HEK293T (cell line): ENCODE measurements at regions not wholly inside any gene's neighbourhood (a gene's known extent, or its start where the extent isn't known, plus 50 kb on each side); places are given as distances from the start of the nearest gene placed in this dataset.
"Not testable (repeated sequence)": the region's sequence is repeated elsewhere in the genome, so short reads cannot be mapped to it uniquely, and the experiment has no call there.

ENCODE experiments used
- ARNT ChIP-seq: fragments of 450-650 bp; IDR thresholded peaks from 2 replicates; pipeline ENCODE4 v1.6.1; 2017; ENCODE audit warnings: mild to moderate bottlenecking
- CTBP1 ChIP-seq: fragments of 450-650 bp; IDR thresholded peaks from 2 replicates; pipeline ENCODE4 v1.6.1; 2016; ENCODE audit warnings: borderline replicate concordance
- HDGF ChIP-seq: fragments of 450-650 bp; IDR thresholded peaks from 2 replicates; pipeline ENCODE4 v1.6.1; 2017; ENCODE audit warnings: antibody characterized with exemption, borderline replicate concordance
- SUZ12 ChIP-seq: fragments of 450-650 bp; IDR thresholded peaks from 2 replicates; pipeline ENCODE4 v1.6.1; 2016; ENCODE audit warnings: mild to moderate bottlenecking

- TF ChIP-seq HDGF, SUZ12, ARNT, CTBP1: not testable (repeated sequence)
Measured at GRCh38 chr5:18399461-18400327, 765.4 kb downstream of the TAF11L14 start.
